BJ (cell line): ENCODE measurements at regions not wholly inside any gene's neighbourhood (a gene's known extent, or its start where the extent isn't known, plus 50 kb on each side); places are given as distances from the start of the nearest gene placed in this dataset.

Experiments
- CTCF ChIA-PET: fragments of 350-600 bp; formaldehyde crosslinking; extraction: SDS; loops from one replicate; lab custom pipeline; 2021; ENCODE audit warnings: antibody characterized with exemption, inconsistent platforms; lab: Yijun Ruan, JAX
- POLR2A ChIA-PET: fragments of 300-600 bp; sonication (Branson Sonifier 250); formaldehyde crosslinking; extraction: SDS; loops from one replicate; lab custom pipeline; 2021; ENCODE audit warnings: antibody characterized with exemption; lab: Charles Lee
- DNase-seq: peaks from one replicate; pipeline ENCODE4 v3.0.0-alpha.2; 2011; ENCODE audit warnings: low read depth
- H3K27me3 ChIP-seq: 2 replicates; pipeline ENCODE4 v1.6.0; 2011; ENCODE audit warnings: low read length; ENCODE audit not compliant: control insufficient read depth, insufficient read depth
- H3K36me3 ChIP-seq: 2 replicates; pipeline ENCODE4 v1.5.1; 2011; ENCODE audit warnings: low read length; ENCODE audit not compliant: control insufficient read depth, insufficient read depth
- H3K4me3 ChIP-seq: 2 replicates; pipeline ENCODE4 v1.5.1; 2011; ENCODE audit warnings: low read depth, mild to moderate bottlenecking, control low read depth, low read length
- TF ChIP-seq, protein P1 (sequence below): IDR thresholded peaks from 2 replicates; pipeline ENCODE4 v1.5.1; 2011; ENCODE audit warnings: low read depth, mild to moderate bottlenecking, control low read depth, inconsistent platforms, low read length, moderate library complexity; ENCODE audit not compliant: insufficient read depth

DNA sequence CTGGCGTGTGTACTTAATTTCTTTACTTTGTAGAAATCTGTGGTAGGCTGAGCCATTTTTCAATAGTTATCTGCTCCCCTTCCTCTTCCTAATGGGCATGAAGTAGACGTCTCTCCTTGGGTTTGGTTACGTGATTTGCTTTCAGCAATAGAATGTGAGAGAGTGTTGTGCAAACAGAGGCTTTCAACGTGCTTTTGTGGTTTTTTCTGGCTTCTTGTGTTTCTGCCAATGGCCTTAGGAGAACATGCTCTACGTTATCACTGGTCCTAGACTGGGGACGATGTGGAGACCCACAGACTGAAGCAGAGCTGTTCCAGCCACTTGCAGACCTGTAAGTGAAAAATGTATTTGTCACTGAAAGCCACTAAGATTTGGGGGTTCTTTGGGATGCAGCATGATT is 107.2 kb upstream of the NPTX2 start:
- no peak overlapping the region for H3K4me3 ChIP-seq
- no peaks in the 10 kb centered on the region for H3K27me3 ChIP-seq
- no peak for DNase-seq
- ChIA-PET POLR2A (no interaction called here), CTCF (no interaction called here)
- TF ChIP-seq, protein P1, sequence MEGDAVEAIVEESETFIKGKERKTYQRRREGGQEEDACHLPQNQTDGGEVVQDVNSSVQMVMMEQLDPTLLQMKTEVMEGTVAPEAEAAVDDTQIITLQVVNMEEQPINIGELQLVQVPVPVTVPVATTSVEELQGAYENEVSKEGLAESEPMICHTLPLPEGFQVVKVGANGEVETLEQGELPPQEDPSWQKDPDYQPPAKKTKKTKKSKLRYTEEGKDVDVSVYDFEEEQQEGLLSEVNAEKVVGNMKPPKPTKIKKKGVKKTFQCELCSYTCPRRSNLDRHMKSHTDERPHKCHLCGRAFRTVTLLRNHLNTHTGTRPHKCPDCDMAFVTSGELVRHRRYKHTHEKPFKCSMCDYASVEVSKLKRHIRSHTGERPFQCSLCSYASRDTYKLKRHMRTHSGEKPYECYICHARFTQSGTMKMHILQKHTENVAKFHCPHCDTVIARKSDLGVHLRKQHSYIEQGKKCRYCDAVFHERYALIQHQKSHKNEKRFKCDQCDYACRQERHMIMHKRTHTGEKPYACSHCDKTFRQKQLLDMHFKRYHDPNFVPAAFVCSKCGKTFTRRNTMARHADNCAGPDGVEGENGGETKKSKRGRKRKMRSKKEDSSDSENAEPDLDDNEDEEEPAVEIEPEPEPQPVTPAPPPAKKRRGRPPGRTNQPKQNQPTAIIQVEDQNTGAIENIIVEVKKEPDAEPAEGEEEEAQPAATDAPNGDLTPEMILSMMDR: no peak
- no peaks in the 10 kb centered on the region for H3K36me3 ChIP-seq

DNA sequence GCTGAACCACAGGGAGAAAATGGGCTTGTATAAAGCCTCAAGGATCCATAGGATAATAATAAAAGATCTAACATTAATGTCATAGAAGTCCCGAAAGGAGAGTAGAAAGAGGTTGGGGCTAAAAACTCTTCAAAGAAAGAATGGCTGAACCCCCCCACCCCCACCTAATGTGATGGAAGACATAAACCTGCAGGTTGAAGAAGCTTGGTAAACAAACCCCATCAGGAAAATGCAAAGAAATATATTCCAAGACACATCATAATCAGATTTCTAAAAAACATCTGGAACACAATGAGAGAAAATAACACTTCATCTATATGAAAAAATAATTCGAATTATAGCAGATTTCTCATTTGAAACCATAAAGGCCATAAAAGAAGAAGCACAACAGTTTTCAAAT is 105.6 kb upstream of the BAIAP2L1 start:
- H3K4me3 ChIP-seq: no peak overlapping the region
- no peak for DNase-seq
- no peaks in the 10 kb centered on the region for H3K36me3 ChIP-seq
- ChIA-PET CTCF (interaction anchor here (1.2 kb wide), 1 partner anchor 11 kb away, joined by 3 read pairs; no protein-coding TSS in a partner anchor), POLR2A (no interaction called here)
- H3K27me3 ChIP-seq: no peaks in the 10 kb centered on the region
- TF ChIP-seq, protein P1: no peak

DNA sequence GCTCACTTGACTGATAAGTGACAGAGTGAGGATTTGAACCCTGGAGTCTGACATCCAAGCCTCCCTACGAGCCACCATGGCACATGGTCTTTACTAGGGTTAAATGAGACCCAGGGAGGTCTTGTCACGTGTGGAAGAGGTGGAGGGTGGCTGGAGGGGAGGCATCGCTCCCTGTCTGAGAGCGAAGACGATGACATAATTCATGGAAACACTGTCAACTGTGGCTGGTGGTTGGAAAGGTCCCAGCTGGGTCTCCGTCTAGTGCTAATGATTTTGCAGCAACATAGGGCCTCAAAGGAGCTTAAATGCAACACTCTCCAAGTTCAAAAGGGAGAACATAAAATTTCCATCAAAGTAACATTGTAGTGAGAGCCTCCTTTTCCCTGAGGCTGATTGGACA is 99.9 kb upstream of the BAIAP2L1 start:
- ChIA-PET POLR2A (no interaction called here), CTCF (no interaction called here)
- TF ChIP-seq, protein P1: no peak
- no peaks in the 10 kb centered on the region for H3K27me3 ChIP-seq
- no peak overlapping the region for H3K4me3 ChIP-seq
- H3K36me3 ChIP-seq: no peaks in the 10 kb centered on the region
- no peak for DNase-seq

DNA sequence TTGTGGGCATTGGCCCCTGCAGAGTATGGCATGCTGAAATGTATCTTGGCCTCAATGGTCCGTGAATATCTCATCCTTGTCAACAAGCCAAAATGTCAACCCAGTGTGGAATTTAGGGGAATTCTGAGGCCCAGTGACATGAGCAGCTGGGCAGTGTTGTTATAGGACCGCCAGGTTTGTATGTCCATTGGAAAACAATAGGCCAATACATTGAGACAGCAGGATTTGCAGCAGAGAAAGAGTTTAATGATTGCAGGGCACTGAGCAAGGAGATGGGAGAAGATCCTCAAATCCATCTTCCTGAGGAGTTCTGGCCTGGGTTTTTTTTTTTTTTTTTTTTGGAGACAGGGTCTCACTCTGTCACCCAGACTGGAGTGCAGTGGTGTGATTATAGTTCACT is 95.7 kb upstream of the BAIAP2L1 start:
- CTCF ChIA-PET: no interaction called here
- Histone ChIP-seq H3K4me3 (no peak overlapping the region), H3K36me3 (no peaks in the 10 kb centered on the region), H3K27me3 (no peaks in the 10 kb centered on the region)
- TF ChIP-seq, protein P1: no peak
- DNase-seq: no peak
- POLR2A ChIA-PET: no interaction called here

DNA sequence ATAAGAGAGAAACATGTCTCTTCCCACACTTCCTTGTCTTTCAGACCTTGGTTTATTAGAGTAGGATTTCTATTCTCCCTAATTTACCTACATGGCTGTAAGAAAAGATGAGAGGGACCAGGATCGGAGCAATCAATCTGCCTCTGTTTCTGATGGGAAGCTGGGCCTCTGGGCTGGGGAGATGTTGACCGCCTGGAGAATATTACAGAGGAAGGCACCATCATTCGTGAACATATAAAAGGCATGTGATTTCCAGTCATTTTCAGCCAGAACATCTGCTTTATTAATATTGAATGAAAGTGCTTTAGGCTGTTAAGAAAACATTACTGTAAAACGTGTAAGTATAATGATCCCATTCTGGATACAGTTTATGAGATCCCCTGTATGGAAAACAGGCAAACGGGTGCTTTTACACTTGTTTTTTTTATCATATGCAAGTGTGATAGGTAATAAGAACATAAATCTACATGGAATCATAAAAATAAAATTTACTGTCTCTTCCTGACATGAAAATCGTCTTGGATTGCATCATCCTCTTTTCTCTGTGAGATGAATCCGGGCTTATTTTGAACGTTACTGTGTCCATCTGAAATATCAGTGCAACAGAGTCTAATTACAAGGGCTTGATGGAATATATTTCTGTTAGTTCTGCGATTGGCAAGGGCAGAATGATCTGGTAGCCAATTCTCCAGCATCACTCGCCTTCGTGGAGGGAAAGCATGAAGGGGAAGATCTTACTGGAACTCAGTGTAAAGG is 94.5 kb upstream of the BAIAP2L1 start:
- TF ChIP-seq, protein P1: no peak
- ChIA-PET CTCF (interaction anchor here (0.5 kb wide), 1 partner anchor 13 kb away, joined by 3 read pairs; no protein-coding TSS in a partner anchor), POLR2A (no interaction called here)
- Histone ChIP-seq H3K36me3 (no peaks in the 10 kb centered on the region), H3K27me3 (no peaks in the 10 kb centered on the region), H3K4me3 (no peak overlapping the region)
- DNase-seq: no peak
